CD4-positive, alpha-beta T cell treated with Interleukin-17A for 1 hour (primary cell): ENCODE measurements at regions not wholly inside any gene's neighbourhood (a gene's known extent, or its start where the extent isn't known, plus 50 kb on each side); places are given as distances from the start of the nearest gene placed in this dataset.
"Not testable (repeated sequence)": the region's sequence is repeated elsewhere in the genome, so short reads cannot be mapped to it uniquely, and the experiment has no call there.

ENCODE experiments used
- DNase-seq: peaks from one replicate; pipeline ENCODE4 v3.0.0-alpha.2; 2020

GRCh38 chr9:108049671-108050494 is 560.3 kb upstream of the KLF4 start:
- DNase-seq: no peak

GRCh38 chr9:108049026-108049607 is 559.5 kb upstream of the KLF4 start:
- no peak for DNase-seq

- DNase-seq: no peak
Observed at GRCh38 chr9:108048406-108049025, 558.9 kb upstream of the KLF4 start.

- DNase-seq: not testable (repeated sequence)
Observed at GRCh38 chr9:108047777-108048176, 558.2 kb upstream of the KLF4 start.

GRCh38 chr9:108047264-108047663 is 557.7 kb upstream of the KLF4 start:
- DNase-seq: no peak

- no peak for DNase-seq
Observed at GRCh38 chr9:108045851-108046250, 556.3 kb upstream of the KLF4 start.

GRCh38 chr9:108043585-108043984 is 554.0 kb upstream of the KLF4 start:
- no peak for DNase-seq

GRCh38 chr9:108041551-108041950 is 552.0 kb upstream of the KLF4 start:
- DNase-seq: no peak

GRCh38 chr9:108040783-108041182 is 551.2 kb upstream of the KLF4 start:
- no peak for DNase-seq

GRCh38 chr9:108039493-108039892 is 549.9 kb upstream of the KLF4 start:
- no peak for DNase-seq

- no peak for DNase-seq
Observed at GRCh38 chr9:108039012-108039411, 549.4 kb upstream of the KLF4 start.

GRCh38 chr9:108035487-108035886 is 545.9 kb upstream of the KLF4 start:
- DNase-seq: no peak

GRCh38 chr9:108033976-108034964 is 544.7 kb upstream of the KLF4 start:
- no peak for DNase-seq

GRCh38 chr9:108032079-108032478 is 542.5 kb upstream of the KLF4 start:
- DNase-seq: not testable (repeated sequence)

GRCh38 chr9:108031221-108031620 is 541.7 kb upstream of the KLF4 start:
- DNase-seq: not testable (repeated sequence)

GRCh38 chr9:108026718-108027117 is 537.1 kb upstream of the KLF4 start:
- not testable (repeated sequence) for DNase-seq

- DNase-seq: no peak
Observed at GRCh38 chr9:108024604-108025003, 535.0 kb upstream of the KLF4 start.

GRCh38 chr9:108022246-108022935 is 532.8 kb upstream of the KLF4 start:
- DNase-seq: no peak

- DNase-seq: no peak
Observed at GRCh38 chr9:108021096-108021710, 531.6 kb upstream of the KLF4 start.

- DNase-seq: no peak
Observed at GRCh38 chr9:108019821-108020220, 530.3 kb upstream of the KLF4 start.

GRCh38 chr9:108017671-108018070 is 528.1 kb upstream of the KLF4 start:
- no peak for DNase-seq

GRCh38 chr9:108016446-108016845 is 526.9 kb upstream of the KLF4 start:
- DNase-seq: no peak
